Thyroid gland (tissue), 4 donors: ENCODE measurements at regions not wholly inside any gene's neighbourhood (a gene's known extent, or its start where the extent isn't known, plus 50 kb on each side); places are given as distances from the start of the nearest gene placed in this dataset.

Experiments used
- DNase-seq, 2 donors: peaks; one replicate each; pipeline ENCODE4 v3.0.0-alpha.2; 2019
- H3K27ac ChIP-seq, 3 donors: fragments of 200-600 bp; sonication (generic); 1 replicate in 2 of 3; 2 replicates in 1 of 3; pipeline ENCODE4 v1.5.1; 2016 to 2019; ENCODE audit warnings: mild to moderate bottlenecking in 1 of 3, moderate library complexity in 1 of 3
- H3K27me3 ChIP-seq: fragments of 200-600 bp; sonication (generic); one replicate; pipeline ENCODE4 v1.5.1; 2019
- H3K36me3 ChIP-seq, 2 donors: fragments of 200-600 bp; sonication (generic); one replicate each; pipeline ENCODE4 v1.5.1; 2016 to 2019
- H3K4me1 ChIP-seq, 2 donors: fragments of 200-600 bp; sonication (generic); one replicate each; pipeline ENCODE4 v1.5.1; 2017 to 2019
- H3K4me3 ChIP-seq, 3 donors: fragments of 200-600 bp; sonication (generic); replicated peaks in 1 of 3; 1 replicate in 2 of 3; 2 replicates in 1 of 3; pipeline ENCODE4 v1.5.1; 2016; ENCODE audit warnings: mild to moderate bottlenecking in 1 of 3
- H3K9me3 ChIP-seq: fragments of 200-600 bp; sonication (generic); one replicate; pipeline ENCODE4 v1.5.1; 2017
- CTCF ChIP-seq, 6 experiments: fragments of 200-600 bp in 3 of 6; fragments of 450-650 bp in 3 of 6; sonication (generic) in 3 of 6; IDR thresholded peaks; one replicate each; pipeline ENCODE4 v1.5.1; 2016 to 2019; ENCODE audit warnings: antibody characterized with exemption in 6 of 6, mild to moderate bottlenecking in 2 of 6, inconsistent platforms in 1 of 6, moderate library complexity in 1 of 6
- POLR2A ChIP-seq, 2 donors: fragments of 450-650 bp; IDR thresholded peaks; one replicate each; pipeline ENCODE4 v1.6.1; 2017; ENCODE audit warnings: antibody characterized with exemption in 2 of 2, mild to moderate bottlenecking in 2 of 2, moderate library complexity in 1 of 2
- WGBS, 2 donors: methylation state at CpG; one replicate each; pipeline ENCODE4 v1.1.5; 2017; 5-methylcytosine and 5-hydroxymethylcytosine counted together
- intact Hi-C: fragments of 100-400 bp; cut with DNase I; formaldehyde crosslinking; loops from one replicate; pipeline ENCODE4 v1.15.1; 2023

DNA sequence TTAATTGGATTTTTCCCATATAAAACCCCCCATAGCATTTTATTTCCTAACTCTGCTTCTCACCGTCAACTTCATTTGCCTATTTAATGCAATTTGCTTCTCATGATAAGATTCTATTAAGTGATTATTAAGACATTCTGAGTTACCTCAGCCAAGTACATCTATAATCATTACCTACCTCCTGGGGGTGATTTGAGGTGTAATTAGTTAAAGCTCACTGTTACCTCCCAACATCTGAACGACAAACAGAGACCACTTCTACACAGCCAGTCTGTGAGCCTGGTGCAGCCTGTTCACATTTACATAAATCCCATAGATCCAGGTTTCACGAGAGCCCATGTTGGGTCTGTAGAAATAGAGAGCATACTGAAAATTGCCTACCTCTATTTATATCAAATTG is 65.7 kb upstream of the SSX2IP start:
- DNase-seq = no peak
- intact Hi-C loops = loop anchor here (10.0 kb wide), 2 partner anchors 321 to 621 kb away; no protein-coding TSS in a partner anchor
- WGBS, 2 donors = 74 to 78% methylated on average over 3 of the region's 3 CpGs
- TF ChIP-seq CTCF (IDR thresholded peaks at IDR 0.05) (no peak), POLR2A (IDR thresholded peaks at IDR 0.05) (no peak)
- no peak overlapping the region for H3K4me3 ChIP-seq
- H3K9me3 ChIP-seq = no peaks in the 10 kb centered on the region
- no peaks in the 10 kb centered on the region for H3K27me3 ChIP-seq
- H3K27ac ChIP-seq = no peak overlapping the region
- H3K36me3 ChIP-seq = no peaks in the 10 kb centered on the region
- H3K4me1 ChIP-seq = no peaks in the 10 kb centered on the region

GRCh38 chr1:84755216-84755615 is 65.0 kb upstream of the SSX2IP start:
- 89 to 91% methylated on average over 8 of the region's 8 CpGs for WGBS, 2 donors
- no peak overlapping the region for H3K27ac ChIP-seq
- intact Hi-C loops = loop anchor here (10.0 kb wide), 2 partner anchors 320 to 620 kb away; no protein-coding TSS in a partner anchor

GRCh38 chr1:84754386-84754703 is 64.1 kb upstream of the SSX2IP start:
- intact Hi-C loops = loop anchor here (10.0 kb wide), 2 partner anchors 320 to 620 kb away; no protein-coding TSS in a partner anchor
- DNase-seq = no peak
- H3K36me3 ChIP-seq = no peaks in the 10 kb centered on the region
- WGBS, 2 donors = 47 to 64% methylated on average over 21 of the region's 21 CpGs
- H3K9me3 ChIP-seq = no peaks in the 10 kb centered on the region
- no peak overlapping the region for H3K27ac ChIP-seq
- H3K4me3 ChIP-seq = no peak overlapping the region
- no peaks in the 10 kb centered on the region for H3K4me1 ChIP-seq
- TF ChIP-seq POLR2A (IDR thresholded peaks at IDR 0.05) (no peak), CTCF (IDR thresholded peaks at IDR 0.05) (no peak)
- H3K27me3 ChIP-seq = no peaks in the 10 kb centered on the region

More at GRCh38 chr1:84755216-84755615, 65.0 kb upstream of the SSX2IP start:
- DNase-seq = no peak
- Histone ChIP-seq H3K36me3 (no peaks in the 10 kb centered on the region), H3K9me3 (no peaks in the 10 kb centered on the region), H3K4me3 (no peak overlapping the region), H3K27me3 (no peaks in the 10 kb centered on the region), H3K4me1 (no peaks in the 10 kb centered on the region)
- TF ChIP-seq POLR2A (IDR thresholded peaks at IDR 0.05) = no peak

DNA sequence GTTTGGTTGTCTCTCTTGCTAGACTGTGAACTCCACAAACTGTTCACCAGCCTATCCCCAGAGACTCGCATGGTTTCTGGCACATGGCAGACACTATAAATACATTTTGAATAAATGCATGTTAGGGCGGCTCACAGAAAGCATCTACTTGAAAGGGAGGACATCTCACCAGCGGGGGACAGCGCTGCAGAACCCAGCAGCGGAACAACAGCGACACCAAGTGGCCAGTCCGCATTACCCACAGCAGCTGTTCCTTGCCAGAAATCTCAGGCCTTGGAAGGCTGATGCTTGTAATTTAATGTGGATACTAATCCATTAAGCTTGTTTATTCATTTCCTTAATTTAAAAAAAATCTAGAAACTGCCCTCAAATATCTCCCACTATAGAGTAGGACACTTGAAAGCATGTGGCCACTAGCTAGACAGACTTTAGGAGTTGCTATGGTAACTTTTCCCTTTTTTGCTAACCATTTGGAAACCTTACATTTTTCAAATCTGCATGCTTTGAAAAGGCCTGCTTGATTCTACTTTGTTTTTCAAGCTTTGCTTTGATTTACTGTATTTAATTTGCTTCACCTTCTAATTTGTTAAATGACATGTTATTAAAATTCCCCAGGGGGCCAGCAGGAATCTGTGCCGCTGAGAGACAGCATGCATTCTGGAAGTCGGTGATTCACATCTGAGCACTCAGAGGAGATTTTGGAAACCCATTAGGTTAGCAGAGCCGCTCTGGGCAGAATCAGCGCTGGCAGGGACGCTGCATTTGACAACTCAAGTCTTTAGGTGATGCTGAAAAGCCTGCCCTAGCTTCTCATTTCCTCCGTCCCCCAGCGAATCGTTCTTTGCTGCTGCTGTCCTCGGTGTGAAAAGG is 63.5 kb upstream of the SSX2IP start:
- Histone ChIP-seq H3K4me1 (no peaks in the 10 kb centered on the region), H3K27ac (no peak overlapping the region), H3K9me3 (no peaks in the 10 kb centered on the region), H3K4me3 (no peak overlapping the region), H3K27me3 (no peaks in the 10 kb centered on the region), H3K36me3 (no peaks in the 10 kb centered on the region)
- 28 to 37% methylated on average over 16 of the region's 16 CpGs for WGBS, 2 donors
- intact Hi-C loops = loop anchor here (10.0 kb wide), 2 partner anchors 319 to 619 kb away; no protein-coding TSS in a partner anchor
- TF ChIP-seq CTCF (IDR thresholded peaks at IDR 0.05) = peak; percentile 83 to 95 (median 90)
- no peak for TF ChIP-seq POLR2A (IDR thresholded peaks at IDR 0.05)
- DNase-seq = peak; percentile 70 to 72

- TF ChIP-seq POLR2A (IDR thresholded peaks at IDR 0.05) (no peak), CTCF (IDR thresholded peaks at IDR 0.05) (no peak)
- Histone ChIP-seq H3K4me3 (no peak overlapping the region), H3K4me1 (no peaks in the 10 kb centered on the region), H3K9me3 (no peaks in the 10 kb centered on the region), H3K36me3 (no peaks in the 10 kb centered on the region), H3K27me3 (no peaks in the 10 kb centered on the region), H3K27ac (no peak overlapping the region)
- intact Hi-C loops = loop anchor here (10.0 kb wide), 2 partner anchors 315 to 615 kb away; no protein-coding TSS in a partner anchor
- WGBS, 2 donors = 65 to 82% methylated on average over 6 of the region's 6 CpGs
- DNase-seq = no peak
Observed at GRCh38 chr1:84750110-84750730, 60.0 kb upstream of the SSX2IP start.
